Gastrocnemius medialis (tissue), 4 donors: ENCODE measurements at regions not wholly inside any gene's neighbourhood (a gene's known extent, or its start where the extent isn't known, plus 50 kb on each side); places are given as distances from the start of the nearest gene placed in this dataset.

Experiments
- ATAC-seq, 2 donors: fragments of 150-250 bp; one replicate each; pipeline ENCODE4 v1.9.1; 2016
- DNase-seq, 2 donors: peaks; one replicate each; pipeline ENCODE4 v3.0.0-alpha.2; 2019
- H3K27ac ChIP-seq, 4 donors: fragments of 200-600 bp; sonication (generic); 1 replicate in 1 of 4; 2 replicates in 3 of 4; pipeline ENCODE4 v1.5.1; 2016 to 2018; ENCODE audit warnings: mild to moderate bottlenecking in 2 of 4, moderate library complexity in 1 of 4
- H3K27me3 ChIP-seq, 3 donors: fragments of 200-600 bp; sonication (generic) in 2 of 3; 1 replicate in 1 of 3; 2 replicates in 2 of 3; pipeline versions ENCODE4 v1.5.1 to v1.6.0; 2016 to 2019; ENCODE audit warnings: mild to moderate bottlenecking in 1 of 3, moderate library complexity in 1 of 3
- H3K36me3 ChIP-seq, 2 donors: fragments of 200-600 bp; sonication (generic) in 1 of 2; one replicate each; pipeline ENCODE4 v1.5.1; 2017 to 2018
- H3K4me1 ChIP-seq, 2 donors: fragments of 200-600 bp; sonication (generic) in 1 of 2; one replicate each; pipeline ENCODE4 v1.5.1; 2016 to 2017; ENCODE audit warnings: mild to moderate bottlenecking in 2 of 2
- H3K4me3 ChIP-seq, 4 donors: fragments of 200-600 bp; sonication (generic) in 3 of 4; 1 replicate in 1 of 4; 2 replicates in 3 of 4; pipeline ENCODE4 v1.5.1; 2016 to 2019; ENCODE audit warnings: mild to moderate bottlenecking in 2 of 4
- H3K9me3 ChIP-seq, 3 donors: fragments of 200-600 bp; sonication (generic) in 2 of 3; 1 replicate in 1 of 3; 2 replicates in 2 of 3; pipeline ENCODE4 v1.5.1; 2016 to 2019
- POLR2A ChIP-seq, 2 donors: fragments of 450-650 bp; IDR thresholded peaks; one replicate each; pipeline ENCODE4 v1.6.1; 2017; ENCODE audit warnings: antibody characterized with exemption in 2 of 2, mild to moderate bottlenecking in 2 of 2, moderate library complexity in 2 of 2
- in situ Hi-C, 4 donors: fragments of 200-750 bp; cut with MboI; loops; one replicate each; pipeline versions ENCODE4 v1.15.0 to v1.8.0; 2017; ENCODE audit warnings: low sequenced_read_pairs in 4 of 4
- intact Hi-C: fragments of 100-400 bp; cut with DNase I; formaldehyde crosslinking; loops from one replicate; pipeline ENCODE4 v1.15.1; 2023; ENCODE audit warnings: low total_unique reads
- TF ChIP-seq, protein P1 (sequence below), 5 experiments: fragments of 450-650 bp in 3 of 5; fragments of 200-600 bp in 2 of 5; sonication (generic) in 2 of 5; IDR thresholded peaks in 4 of 5; conservative IDR thresholded peaks in 1 of 5; 1 replicate in 4 of 5; 2 replicates in 1 of 5; pipeline ENCODE4 v1.5.1; 2016 to 2019; ENCODE audit warnings: antibody characterized with exemption in 5 of 5, mild to moderate bottlenecking in 3 of 5, moderate library complexity in 3 of 5

DNA sequence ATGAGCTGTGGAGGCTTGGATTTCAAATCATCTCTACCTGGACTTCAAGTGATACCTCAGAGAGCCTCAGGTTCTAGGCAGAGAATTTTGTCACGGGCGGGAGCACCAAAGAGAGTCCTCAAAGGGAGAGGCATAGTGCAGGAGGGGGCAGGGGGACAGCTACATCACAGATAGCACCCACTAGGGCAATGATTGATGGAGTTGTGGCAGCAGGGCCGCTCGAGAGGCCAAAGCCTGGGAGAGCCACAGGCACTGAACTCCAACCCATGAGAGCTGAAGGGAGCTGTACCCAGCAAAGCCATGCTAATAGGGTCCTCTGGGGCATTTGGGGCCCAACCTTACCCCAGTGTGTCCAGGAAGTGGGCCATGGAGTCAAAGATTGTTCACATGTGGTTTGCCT lies 232.0 kb upstream of the PCDH15 start:
- Histone ChIP-seq H3K27ac (no peak overlapping the region), H3K36me3 (no peaks in the 10 kb centered on the region), H3K4me1 (no peaks in the 10 kb centered on the region), H3K9me3 (no peaks in the 10 kb centered on the region), H3K4me3 (no peak overlapping the region), H3K27me3 (no peaks in the 10 kb centered on the region)
- intact Hi-C loops (no loop called here), in situ Hi-C loops (no loop called here)
- DNase-seq (no peak), ATAC-seq (no peak)
- TF ChIP-seq POLR2A (IDR thresholded peaks at IDR 0.05): no peak
- TF ChIP-seq, protein P1, sequence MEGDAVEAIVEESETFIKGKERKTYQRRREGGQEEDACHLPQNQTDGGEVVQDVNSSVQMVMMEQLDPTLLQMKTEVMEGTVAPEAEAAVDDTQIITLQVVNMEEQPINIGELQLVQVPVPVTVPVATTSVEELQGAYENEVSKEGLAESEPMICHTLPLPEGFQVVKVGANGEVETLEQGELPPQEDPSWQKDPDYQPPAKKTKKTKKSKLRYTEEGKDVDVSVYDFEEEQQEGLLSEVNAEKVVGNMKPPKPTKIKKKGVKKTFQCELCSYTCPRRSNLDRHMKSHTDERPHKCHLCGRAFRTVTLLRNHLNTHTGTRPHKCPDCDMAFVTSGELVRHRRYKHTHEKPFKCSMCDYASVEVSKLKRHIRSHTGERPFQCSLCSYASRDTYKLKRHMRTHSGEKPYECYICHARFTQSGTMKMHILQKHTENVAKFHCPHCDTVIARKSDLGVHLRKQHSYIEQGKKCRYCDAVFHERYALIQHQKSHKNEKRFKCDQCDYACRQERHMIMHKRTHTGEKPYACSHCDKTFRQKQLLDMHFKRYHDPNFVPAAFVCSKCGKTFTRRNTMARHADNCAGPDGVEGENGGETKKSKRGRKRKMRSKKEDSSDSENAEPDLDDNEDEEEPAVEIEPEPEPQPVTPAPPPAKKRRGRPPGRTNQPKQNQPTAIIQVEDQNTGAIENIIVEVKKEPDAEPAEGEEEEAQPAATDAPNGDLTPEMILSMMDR (IDR thresholded peaks at IDR 0.05 in 4 of 5, conservative IDR thresholded peaks at IDR 0.05 in 1 of 5): no peak

DNA sequence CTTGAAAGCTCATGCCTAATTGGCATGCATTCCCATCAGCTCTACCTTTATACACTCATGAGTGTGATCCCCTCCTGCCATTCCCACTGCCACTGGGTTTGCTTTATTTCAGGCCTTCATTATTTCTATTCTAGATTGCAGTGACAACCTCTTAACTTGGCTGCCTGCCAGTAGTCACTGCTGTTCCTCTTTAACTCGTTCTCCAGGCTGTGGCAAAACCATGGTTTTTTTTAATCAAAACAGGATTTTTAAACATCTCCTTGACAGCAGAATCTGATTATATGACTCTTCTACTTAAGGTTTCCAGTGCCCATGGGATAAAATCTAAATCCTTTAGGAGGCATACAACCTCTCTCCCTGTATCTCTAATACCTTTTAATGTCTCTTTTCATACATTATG lies 223.7 kb upstream of the PCDH15 start:
- intact Hi-C loops (no loop called here), in situ Hi-C loops (no loop called here)
- Histone ChIP-seq H3K9me3 (no peaks in the 10 kb centered on the region), H3K4me3 (no peak overlapping the region), H3K27ac (no peak overlapping the region), H3K27me3 (no peaks in the 10 kb centered on the region), H3K4me1 (no peaks in the 10 kb centered on the region), H3K36me3 (no peaks in the 10 kb centered on the region)
- TF ChIP-seq POLR2A (IDR thresholded peaks at IDR 0.05): no peak
- TF ChIP-seq, protein P1 (IDR thresholded peaks at IDR 0.05 in 4 of 5, conservative IDR thresholded peaks at IDR 0.05 in 1 of 5): no peak
- DNase-seq (no peak), ATAC-seq (no peak)

DNA sequence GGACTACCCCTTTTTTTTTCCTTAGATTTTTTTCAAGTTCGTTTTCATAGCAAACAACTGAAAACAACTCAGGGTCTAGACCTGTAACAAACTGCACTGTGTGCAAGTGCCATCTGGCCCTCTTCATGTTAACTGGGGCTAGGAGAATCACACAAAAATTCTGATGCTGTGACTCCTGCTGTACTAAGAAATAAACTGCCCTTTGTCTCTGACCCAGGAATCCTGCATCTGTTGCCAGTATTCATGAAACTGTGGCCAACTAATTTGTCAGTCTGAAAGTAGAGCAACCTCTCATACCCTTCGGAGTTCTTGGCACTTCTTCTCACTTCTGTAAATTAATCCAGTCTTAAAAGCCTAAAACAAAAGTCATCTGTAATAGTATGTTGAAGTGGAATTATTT lies 218.4 kb upstream of the PCDH15 start:
- in situ Hi-C loops: no loop called here
- Histone ChIP-seq H3K4me3 (no peak overlapping the region), H3K27me3 (no peaks in the 10 kb centered on the region), H3K4me1 (no peaks in the 10 kb centered on the region), H3K36me3 (no peaks in the 10 kb centered on the region), H3K9me3 (no peaks in the 10 kb centered on the region), H3K27ac (no peak overlapping the region)
- TF ChIP-seq, protein P1 (IDR thresholded peaks at IDR 0.05 in 4 of 5, conservative IDR thresholded peaks at IDR 0.05 in 1 of 5): no peak
- no peak for TF ChIP-seq POLR2A (IDR thresholded peaks at IDR 0.05)
- DNase-seq: no peak
- intact Hi-C loops: no loop called here
- ATAC-seq: no peak

DNA sequence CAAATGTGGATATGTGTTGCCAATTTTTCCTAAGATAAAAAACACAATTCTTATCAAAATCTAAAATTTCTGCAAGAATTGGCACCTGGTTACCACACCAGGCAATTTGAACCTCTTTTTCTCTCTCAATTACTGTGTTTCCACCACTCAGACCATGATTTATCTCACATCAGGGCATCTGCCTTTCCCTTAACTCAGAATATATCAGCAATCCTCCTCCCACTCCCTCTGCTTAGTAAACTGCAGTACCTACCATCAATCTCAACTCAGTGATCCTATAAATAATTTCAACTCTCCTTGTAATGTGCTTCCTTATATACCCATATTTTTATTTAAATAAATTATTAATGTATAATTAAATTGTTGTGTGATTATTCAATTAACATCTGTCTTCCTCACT lies 212.3 kb upstream of the PCDH15 start:
- DNase-seq: no peak

DNA sequence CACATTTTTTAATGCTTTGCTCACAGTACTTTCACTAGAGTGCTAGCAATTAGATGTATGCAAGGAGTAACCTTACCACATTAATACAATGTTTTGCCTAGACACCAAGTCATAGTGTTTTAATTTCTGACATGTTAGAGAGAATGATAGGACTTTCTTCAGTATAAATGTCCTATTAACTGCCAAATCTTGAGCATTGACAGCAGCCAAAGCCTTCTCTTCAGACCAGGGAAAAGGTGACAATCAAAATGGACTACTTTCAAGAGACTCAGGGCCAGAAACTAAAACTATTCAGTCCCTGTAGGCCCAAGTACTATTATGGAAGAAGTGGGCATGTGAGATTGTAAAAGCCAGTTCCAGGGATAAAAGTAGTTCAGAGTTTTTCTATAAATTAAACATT lies 201.4 kb upstream of the PCDH15 start:
- in situ Hi-C loops (no loop called here), intact Hi-C loops (no loop called here)
- ATAC-seq (no peak), DNase-seq (no peak)
- no peaks in the 10 kb centered on the region for H3K9me3 ChIP-seq
- H3K36me3 ChIP-seq: no peaks in the 10 kb centered on the region
- no peak overlapping the region for H3K27ac ChIP-seq
- TF ChIP-seq POLR2A (IDR thresholded peaks at IDR 0.05): no peak
- no peak overlapping the region for H3K4me3 ChIP-seq
- no peaks in the 10 kb centered on the region for H3K4me1 ChIP-seq
- H3K27me3 ChIP-seq: no peaks in the 10 kb centered on the region

More for the DNA sequence above, 212.3 kb upstream of the PCDH15 start:
- no peaks in the 10 kb centered on the region for H3K36me3 ChIP-seq
- no peak overlapping the region for H3K27ac ChIP-seq
- no peak for ATAC-seq
- no peaks in the 10 kb centered on the region for H3K27me3 ChIP-seq
- no peak for TF ChIP-seq POLR2A (IDR thresholded peaks at IDR 0.05)
- TF ChIP-seq, protein P1 (IDR thresholded peaks at IDR 0.05 in 4 of 5, conservative IDR thresholded peaks at IDR 0.05 in 1 of 5): no peak
- H3K4me3 ChIP-seq: no peak overlapping the region
- in situ Hi-C loops (no loop called here), intact Hi-C loops (no loop called here)
- no peaks in the 10 kb centered on the region for H3K9me3 ChIP-seq
- no peaks in the 10 kb centered on the region for H3K4me1 ChIP-seq
